GM19395 (cell line): ENCODE measurements at regions not wholly inside any gene's neighbourhood (a gene's known extent, or its start where the extent isn't known, plus 50 kb on each side); places are given as distances from the start of the nearest gene placed in this dataset.

Experiments
- ATAC-seq: cut with Tn5 transposase; IDR thresholded peaks from one replicate; pipeline ENCODE4 v1.9.1; 2021; ENCODE audit warnings: mild to moderate bottlenecking, moderate library complexity; ENCODE audit not compliant: unreplicated experiment

GRCh38 chr22:22433770-22434169 lies 74.8 kb downstream of the ZNF280B start:
- no peak for ATAC-seq
